ENCODE measurements at regions not wholly inside any gene's neighbourhood (a gene's known extent, or its start where the extent isn't known, plus 50 kb on each side); places are given as distances from the start of the nearest gene placed in this dataset.

DNA sequence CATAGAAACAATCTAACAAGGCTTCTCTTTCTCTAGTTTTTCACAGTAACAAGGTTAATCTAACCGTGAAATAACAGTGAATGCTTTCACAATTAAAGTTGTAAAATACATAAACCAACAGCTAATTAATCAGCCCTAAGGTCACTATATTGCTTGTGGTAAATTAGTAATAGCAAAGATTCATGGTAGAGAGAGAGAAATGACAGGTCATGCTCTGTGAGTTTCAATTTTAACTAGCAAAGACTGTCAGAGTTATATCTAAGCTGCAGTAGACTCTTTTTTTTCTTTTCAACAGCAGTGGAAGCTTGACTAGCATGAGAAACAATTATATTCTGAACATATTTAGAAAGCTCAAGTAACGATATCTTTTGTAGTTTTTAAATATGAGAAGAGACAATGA lies 1068.0 kb downstream of the MAT2B start:
- Histone ChIP-seq H3K79me2 (ENCODE audit: insufficient read depth) (no peaks in the 10 kb centered on the region), H3K9me3 (ENCODE audit: low read depth) (peaks cover 6% of the 10 kb centered on the region), H3F3A (ENCODE audit: insufficient read depth) (no peaks in the 10 kb centered on the region), H3K27me3 (replicated peaks; ENCODE audit: insufficient read depth) (no peaks in the 10 kb centered on the region), H4K20me1 (ENCODE audit: insufficient read depth) (no peaks in the 10 kb centered on the region), H3K27ac (no peak overlapping the region), H2AFZ (no peak overlapping the region), H3K4me1 (ENCODE audit: insufficient read depth) (no peaks in the 10 kb centered on the region), H3K4me3 (no peak overlapping the region), H3K9me2 (ENCODE audit: insufficient read depth) (no peaks in the 10 kb centered on the region), H3K4me2 (ENCODE audit: unreplicated experiment) (no peak overlapping the region), H3K9ac (no peak overlapping the region), H3K36me3 (ENCODE audit: low read depth) (no peaks in the 10 kb centered on the region)
- no peak for DNase-seq
- TF ChIP-seq EZH2 (IDR thresholded peaks at IDR 0.05; ENCODE audit: insufficient read depth, poor library complexity, severe bottlenecking) (no peak), EZH2phosphoT487 (IDR thresholded peaks at IDR 0.05; ENCODE audit: insufficient read depth, low read depth) (no peak)
- WGBS, 2 experiments (ENCODE audit: low coverage in 1 of 2, low lambda C conversion rate in 2 of 2, missing lambda C conversion rate in 2 of 2): 13 to 20% methylated on average over 2 of the region's 2 CpGs
- in situ Hi-C loops (cut with MboI): no loop called here

GRCh38 chr5:164577201-164577600 lies 1071.8 kb downstream of the MAT2B start:
- 28 to 29% methylated on average over 2 of the region's 2 CpGs for WGBS, 2 experiments (ENCODE audit: low coverage in 1 of 2, low lambda C conversion rate in 2 of 2, missing lambda C conversion rate in 2 of 2)
- Histone ChIP-seq H3K36me3 (ENCODE audit: low read depth) (no peaks in the 10 kb centered on the region), H3K9me2 (ENCODE audit: insufficient read depth) (no peaks in the 10 kb centered on the region), H3K27me3 (replicated peaks; ENCODE audit: insufficient read depth) (no peaks in the 10 kb centered on the region), H3K9me3 (ENCODE audit: low read depth) (no peaks in the 10 kb centered on the region), H3K4me2 (ENCODE audit: unreplicated experiment) (no peak overlapping the region), H3K9ac (no peak overlapping the region), H3F3A (ENCODE audit: insufficient read depth) (no peaks in the 10 kb centered on the region), H3K4me3 (no peak overlapping the region), H4K20me1 (ENCODE audit: insufficient read depth) (no peaks in the 10 kb centered on the region), H3K27ac (no peak overlapping the region), H2AFZ (no peak overlapping the region), H3K79me2 (ENCODE audit: insufficient read depth) (no peaks in the 10 kb centered on the region), H3K4me1 (ENCODE audit: insufficient read depth) (no peaks in the 10 kb centered on the region)
- TF ChIP-seq EZH2 (IDR thresholded peaks at IDR 0.05; ENCODE audit: insufficient read depth, poor library complexity, severe bottlenecking) (no peak), EZH2phosphoT487 (IDR thresholded peaks at IDR 0.05; ENCODE audit: insufficient read depth, low read depth) (no peak)
- no peak for DNase-seq
- in situ Hi-C loops (cut with MboI): no loop called here

DNA sequence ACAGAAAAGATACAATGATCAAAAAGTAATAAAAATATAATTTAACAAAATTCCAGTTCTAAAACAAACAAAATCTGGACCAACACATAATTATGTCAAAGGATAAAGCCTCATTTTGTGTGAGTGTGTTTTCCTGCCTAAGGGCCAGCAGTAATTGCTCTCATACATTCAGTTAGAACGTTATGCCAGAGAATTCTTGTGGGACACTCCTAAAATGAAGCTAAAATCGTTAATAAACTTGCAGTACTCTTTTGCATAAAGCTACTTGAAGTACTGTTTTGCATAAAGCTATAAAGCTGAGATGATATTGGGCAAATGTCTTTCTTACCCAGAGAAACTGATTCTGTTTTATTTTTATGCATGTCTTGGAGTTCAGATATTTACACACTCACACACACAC lies 1072.3 kb downstream of the MAT2B start:
- no peaks in the 10 kb centered on the region for H3K9me3 ChIP-seq (ENCODE audit: low read depth)
- no peaks in the 10 kb centered on the region for H3F3A ChIP-seq (ENCODE audit: insufficient read depth)
- H3K9me2 ChIP-seq (ENCODE audit: insufficient read depth): no peaks in the 10 kb centered on the region
- no peaks in the 10 kb centered on the region for H3K27me3 ChIP-seq (replicated peaks; ENCODE audit: insufficient read depth)
- no peak overlapping the region for H3K27ac ChIP-seq
- H3K79me2 ChIP-seq (ENCODE audit: insufficient read depth): no peaks in the 10 kb centered on the region
- no peak overlapping the region for H2AFZ ChIP-seq
- TF ChIP-seq EZH2 (IDR thresholded peaks at IDR 0.05; ENCODE audit: insufficient read depth, poor library complexity, severe bottlenecking) (no peak), EZH2phosphoT487 (IDR thresholded peaks at IDR 0.05; ENCODE audit: insufficient read depth, low read depth) (no peak)
- H3K9ac ChIP-seq: no peak overlapping the region
- WGBS, 2 experiments (ENCODE audit: low coverage in 1 of 2, low lambda C conversion rate in 2 of 2, missing lambda C conversion rate in 2 of 2): 5 to 6% methylated on average over 2 of the region's 2 CpGs
- DNase-seq: no peak
- no peak overlapping the region for H3K4me3 ChIP-seq
- H3K36me3 ChIP-seq (ENCODE audit: low read depth): no peaks in the 10 kb centered on the region
- in situ Hi-C loops (cut with MboI): no loop called here
- H3K4me1 ChIP-seq (ENCODE audit: insufficient read depth): no peaks in the 10 kb centered on the region
- H4K20me1 ChIP-seq (ENCODE audit: insufficient read depth): no peaks in the 10 kb centered on the region
- no peak overlapping the region for H3K4me2 ChIP-seq (ENCODE audit: unreplicated experiment)

DNA sequence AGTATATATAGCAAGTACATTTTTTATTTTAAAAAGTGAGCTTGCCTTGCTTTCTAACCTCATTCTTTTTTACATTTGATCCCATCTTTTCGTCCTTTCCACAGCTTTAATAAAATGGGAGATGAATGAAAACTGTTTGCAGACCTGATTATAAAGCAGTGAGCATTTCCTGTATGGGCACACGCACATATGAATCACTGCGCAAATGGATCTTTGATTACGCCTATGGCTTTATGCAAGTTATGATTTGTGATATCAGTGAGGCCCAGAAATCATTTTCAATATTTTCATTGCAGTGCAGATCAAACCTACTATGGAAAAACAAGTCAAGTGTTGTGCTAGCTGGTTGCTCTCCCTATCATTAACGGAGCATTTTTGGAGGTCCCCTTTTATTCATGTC lies 1073.0 kb downstream of the MAT2B start:
- H3K36me3 ChIP-seq (ENCODE audit: low read depth): no peaks in the 10 kb centered on the region
- no peaks in the 10 kb centered on the region for H3K9me2 ChIP-seq (ENCODE audit: insufficient read depth)
- H3K27me3 ChIP-seq (replicated peaks; ENCODE audit: insufficient read depth): no peaks in the 10 kb centered on the region
- no peak overlapping the region for H3K4me2 ChIP-seq (ENCODE audit: unreplicated experiment)
- H3K4me3 ChIP-seq: no peak overlapping the region
- DNase-seq: no peak
- WGBS, 2 experiments (ENCODE audit: low coverage in 1 of 2, low lambda C conversion rate in 2 of 2, missing lambda C conversion rate in 2 of 2): 45 to 53% methylated on average over 5 of the region's 5 CpGs
- H3K79me2 ChIP-seq (ENCODE audit: insufficient read depth): no peaks in the 10 kb centered on the region
- no peaks in the 10 kb centered on the region for H3K4me1 ChIP-seq (ENCODE audit: insufficient read depth)
- TF ChIP-seq EZH2phosphoT487 (IDR thresholded peaks at IDR 0.05; ENCODE audit: insufficient read depth, low read depth): no peak
- no peak for TF ChIP-seq EZH2 (IDR thresholded peaks at IDR 0.05; ENCODE audit: insufficient read depth, poor library complexity, severe bottlenecking)
- H3F3A ChIP-seq (ENCODE audit: insufficient read depth): no peaks in the 10 kb centered on the region
- no peak overlapping the region for H2AFZ ChIP-seq
- H3K9me3 ChIP-seq (ENCODE audit: low read depth): no peaks in the 10 kb centered on the region
- no peak overlapping the region for H3K27ac ChIP-seq
- in situ Hi-C loops (cut with MboI): no loop called here
- no peaks in the 10 kb centered on the region for H4K20me1 ChIP-seq (ENCODE audit: insufficient read depth)
- no peak overlapping the region for H3K9ac ChIP-seq

GRCh38 chr5:164578911-164579310 lies 1073.5 kb downstream of the MAT2B start:
- DNase-seq: no peak
- H3K79me2 ChIP-seq (ENCODE audit: insufficient read depth): no peaks in the 10 kb centered on the region
- in situ Hi-C loops (cut with MboI): no loop called here
- no peak overlapping the region for H3K27ac ChIP-seq
- no peaks in the 10 kb centered on the region for H3K36me3 ChIP-seq (ENCODE audit: low read depth)
- 30 to 31% methylated on average over 2 of the region's 2 CpGs for WGBS, 2 experiments (ENCODE audit: low coverage in 1 of 2, low lambda C conversion rate in 2 of 2, missing lambda C conversion rate in 2 of 2)
- no peak overlapping the region for H3K4me3 ChIP-seq
- H3K9ac ChIP-seq: no peak overlapping the region
- H3K9me2 ChIP-seq (ENCODE audit: insufficient read depth): no peaks in the 10 kb centered on the region
- H3K4me1 ChIP-seq (ENCODE audit: insufficient read depth): no peaks in the 10 kb centered on the region
- H3F3A ChIP-seq (ENCODE audit: insufficient read depth): no peaks in the 10 kb centered on the region
- no peaks in the 10 kb centered on the region for H3K9me3 ChIP-seq (ENCODE audit: low read depth)
- no peak overlapping the region for H3K4me2 ChIP-seq (ENCODE audit: unreplicated experiment)
- no peaks in the 10 kb centered on the region for H3K27me3 ChIP-seq (replicated peaks; ENCODE audit: insufficient read depth)
- TF ChIP-seq EZH2 (IDR thresholded peaks at IDR 0.05; ENCODE audit: insufficient read depth, poor library complexity, severe bottlenecking) (no peak), EZH2phosphoT487 (IDR thresholded peaks at IDR 0.05; ENCODE audit: insufficient read depth, low read depth) (no peak)
- no peaks in the 10 kb centered on the region for H4K20me1 ChIP-seq (ENCODE audit: insufficient read depth)
- H2AFZ ChIP-seq: no peak overlapping the region
